ENCODE measurements at regions not wholly inside any gene's neighbourhood (a gene's known extent, or its start where the extent isn't known, plus 50 kb on each side); places are given as distances from the start of the nearest gene placed in this dataset.

DNA sequence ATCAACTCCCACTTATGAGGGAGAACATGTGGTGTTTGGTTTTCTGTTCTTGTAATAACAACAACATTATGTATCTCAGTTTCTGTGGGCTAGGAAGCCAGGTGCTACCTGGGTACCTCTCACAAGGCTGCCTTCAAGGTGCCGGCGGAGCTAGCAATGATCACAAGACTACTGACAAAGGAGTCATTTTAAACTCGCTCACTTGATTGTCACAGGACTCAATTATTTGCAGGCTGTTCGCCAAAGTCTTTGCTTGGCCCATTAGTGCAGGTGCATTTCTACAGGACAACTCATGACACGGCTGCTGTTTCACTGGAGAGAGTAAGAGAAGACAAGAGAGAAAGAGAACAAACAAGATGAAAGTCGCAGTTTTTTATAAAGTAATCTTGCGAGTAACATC lies 1237.4 kb upstream of the TMPRSS15 start:
- no peak for TF ChIP-seq POLR2A (IDR thresholded peaks at IDR 0.05)
- TF ChIP-seq, protein P1, sequence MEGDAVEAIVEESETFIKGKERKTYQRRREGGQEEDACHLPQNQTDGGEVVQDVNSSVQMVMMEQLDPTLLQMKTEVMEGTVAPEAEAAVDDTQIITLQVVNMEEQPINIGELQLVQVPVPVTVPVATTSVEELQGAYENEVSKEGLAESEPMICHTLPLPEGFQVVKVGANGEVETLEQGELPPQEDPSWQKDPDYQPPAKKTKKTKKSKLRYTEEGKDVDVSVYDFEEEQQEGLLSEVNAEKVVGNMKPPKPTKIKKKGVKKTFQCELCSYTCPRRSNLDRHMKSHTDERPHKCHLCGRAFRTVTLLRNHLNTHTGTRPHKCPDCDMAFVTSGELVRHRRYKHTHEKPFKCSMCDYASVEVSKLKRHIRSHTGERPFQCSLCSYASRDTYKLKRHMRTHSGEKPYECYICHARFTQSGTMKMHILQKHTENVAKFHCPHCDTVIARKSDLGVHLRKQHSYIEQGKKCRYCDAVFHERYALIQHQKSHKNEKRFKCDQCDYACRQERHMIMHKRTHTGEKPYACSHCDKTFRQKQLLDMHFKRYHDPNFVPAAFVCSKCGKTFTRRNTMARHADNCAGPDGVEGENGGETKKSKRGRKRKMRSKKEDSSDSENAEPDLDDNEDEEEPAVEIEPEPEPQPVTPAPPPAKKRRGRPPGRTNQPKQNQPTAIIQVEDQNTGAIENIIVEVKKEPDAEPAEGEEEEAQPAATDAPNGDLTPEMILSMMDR (IDR thresholded peaks at IDR 0.05 in 4 of 5, conservative IDR thresholded peaks at IDR 0.05 in 1 of 5), result no peak
- no peaks in the 10 kb centered on the region for H3K9me3 ChIP-seq
- no peak overlapping the region for H3K27ac ChIP-seq
- no peaks in the 10 kb centered on the region for H3K4me1 ChIP-seq
- H3K36me3 ChIP-seq, result no peaks in the 10 kb centered on the region
- no peak for DNase-seq
- H3K4me3 ChIP-seq, result no peak overlapping the region
- in situ Hi-C loops (cut with MboI; ENCODE audit: low sequenced_read_pairs in 4 of 4), result no loop called here
- intact Hi-C loops (cut with DNase I; ENCODE audit: low total_unique reads), result no loop called here
- no peak for ATAC-seq
- H3K27me3 ChIP-seq, result no peaks in the 10 kb centered on the region

DNA sequence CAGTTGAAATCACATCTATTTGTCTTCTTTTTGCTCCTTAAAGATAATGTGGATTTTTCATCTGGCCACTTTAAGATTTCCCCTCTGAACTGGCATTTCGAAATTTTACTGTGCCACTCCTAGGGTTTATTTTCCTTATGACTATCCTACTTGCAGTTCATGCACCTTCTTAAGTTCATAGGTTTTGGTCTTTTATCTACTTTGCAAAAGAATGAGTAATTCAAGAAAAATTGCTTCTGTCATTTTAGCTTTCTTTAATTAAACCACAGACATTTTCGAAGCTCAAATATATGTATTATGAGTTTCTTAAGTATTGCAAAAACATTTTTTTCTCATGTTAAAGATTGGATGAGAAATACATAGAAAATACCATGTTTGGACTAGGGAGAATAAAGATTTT lies 1244.8 kb upstream of the TMPRSS15 start:
- Histone ChIP-seq H3K4me3 (no peak overlapping the region), H3K27me3 (no peaks in the 10 kb centered on the region), H3K27ac (no peak overlapping the region), H3K36me3 (no peaks in the 10 kb centered on the region), H3K4me1 (no peaks in the 10 kb centered on the region), H3K9me3 (no peaks in the 10 kb centered on the region)
- TF ChIP-seq, protein P1 (IDR thresholded peaks at IDR 0.05 in 4 of 5, conservative IDR thresholded peaks at IDR 0.05 in 1 of 5), result no peak
- no peak for TF ChIP-seq POLR2A (IDR thresholded peaks at IDR 0.05)
- ATAC-seq, result no peak
- in situ Hi-C loops (cut with MboI; ENCODE audit: low sequenced_read_pairs in 4 of 4) (no loop called here), intact Hi-C loops (cut with DNase I; ENCODE audit: low total_unique reads) (no loop called here)
- DNase-seq, result no peak

DNA sequence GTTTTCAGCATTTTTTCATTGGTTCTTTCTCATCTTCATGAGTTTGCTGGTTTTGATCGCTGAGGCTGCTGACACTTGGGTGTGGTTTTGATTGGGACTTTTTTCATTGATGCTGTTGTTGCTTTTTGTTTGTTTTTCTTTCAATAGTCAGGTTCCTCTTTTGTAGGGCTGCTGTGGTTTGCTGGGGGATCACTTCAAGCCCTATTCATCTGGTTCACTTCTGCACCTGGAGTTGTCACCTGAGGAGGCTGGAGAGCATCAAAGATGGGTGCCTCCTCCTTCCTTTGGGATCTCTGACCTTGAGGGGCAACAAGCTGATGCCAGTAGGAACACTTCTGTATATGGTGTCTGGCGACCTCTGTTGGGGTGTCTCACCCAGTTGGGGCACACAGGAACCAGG lies 1279.9 kb upstream of the TMPRSS15 start:
- DNase-seq (no peak), ATAC-seq (no peak)
- Histone ChIP-seq H3K27me3 (no peaks in the 10 kb centered on the region), H3K36me3 (no peaks in the 10 kb centered on the region), H3K9me3 (no peaks in the 10 kb centered on the region), H3K4me3 (no peak overlapping the region), H3K27ac (no peak overlapping the region), H3K4me1 (no peaks in the 10 kb centered on the region)
- intact Hi-C loops (cut with DNase I; ENCODE audit: low total_unique reads) (no loop called here), in situ Hi-C loops (cut with MboI; ENCODE audit: low sequenced_read_pairs in 4 of 4) (no loop called here)
- TF ChIP-seq, protein P1 (IDR thresholded peaks at IDR 0.05 in 4 of 5, conservative IDR thresholded peaks at IDR 0.05 in 1 of 5), result no peak
- TF ChIP-seq POLR2A (IDR thresholded peaks at IDR 0.05), result no peak

DNA sequence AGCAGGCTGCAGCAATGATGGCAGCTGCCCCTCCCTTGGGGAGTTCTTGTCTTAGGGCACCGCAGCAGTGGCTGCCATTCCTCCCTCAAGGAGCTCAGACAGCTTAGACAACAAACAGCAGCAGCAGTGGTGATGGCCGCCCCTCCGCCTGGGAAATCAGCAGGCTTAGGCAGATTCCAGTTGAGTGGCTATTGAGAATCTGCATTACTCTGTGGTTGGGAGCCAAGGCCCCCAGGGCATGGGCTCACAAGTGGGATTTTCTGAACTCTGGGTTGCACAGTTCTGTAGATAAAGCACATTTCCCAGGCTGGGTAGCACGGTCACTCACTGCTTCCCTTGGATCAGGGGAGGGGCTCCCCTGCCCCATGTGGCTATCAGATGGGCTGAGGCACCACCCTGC lies 1280.7 kb upstream of the TMPRSS15 start:
- Histone ChIP-seq H3K27ac (no peak overlapping the region), H3K4me1 (no peaks in the 10 kb centered on the region), H3K27me3 (no peaks in the 10 kb centered on the region), H3K9me3 (no peaks in the 10 kb centered on the region), H3K36me3 (no peaks in the 10 kb centered on the region), H3K4me3 (no peak overlapping the region)
- ATAC-seq, result no peak
- TF ChIP-seq, protein P1 (IDR thresholded peaks at IDR 0.05 in 4 of 5, conservative IDR thresholded peaks at IDR 0.05 in 1 of 5), result no peak
- no peak for TF ChIP-seq POLR2A (IDR thresholded peaks at IDR 0.05)
- in situ Hi-C loops (cut with MboI; ENCODE audit: low sequenced_read_pairs in 4 of 4) (no loop called here), intact Hi-C loops (cut with DNase I; ENCODE audit: low total_unique reads) (no loop called here)
- no peak for DNase-seq

DNA sequence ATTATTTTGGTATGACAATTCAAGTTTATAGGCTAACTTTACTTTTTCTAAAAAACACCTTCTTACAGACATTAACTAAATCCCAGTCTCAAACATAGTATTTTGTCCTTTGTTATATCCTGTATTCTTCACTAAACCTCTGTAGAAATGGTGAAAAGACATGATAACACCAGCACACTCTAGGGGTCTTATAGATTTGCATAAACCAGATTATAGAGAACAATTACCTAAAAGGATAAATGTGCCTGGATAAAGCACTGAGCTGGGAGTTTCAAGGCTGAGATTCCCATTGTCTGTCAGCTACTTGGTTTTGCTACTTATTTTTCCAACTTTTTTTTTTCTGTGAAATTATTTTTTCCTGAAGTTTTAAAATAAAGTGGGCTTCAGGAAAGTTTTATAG lies 1288.6 kb upstream of the TMPRSS15 start:
- no peaks in the 10 kb centered on the region for H3K27me3 ChIP-seq
- H3K4me3 ChIP-seq, result no peak overlapping the region
- H3K36me3 ChIP-seq, result no peaks in the 10 kb centered on the region
- DNase-seq, result no peak
- intact Hi-C loops (cut with DNase I; ENCODE audit: low total_unique reads), result no loop called here
- no peaks in the 10 kb centered on the region for H3K4me1 ChIP-seq
- no peaks in the 10 kb centered on the region for H3K9me3 ChIP-seq
- TF ChIP-seq POLR2A (IDR thresholded peaks at IDR 0.05), result no peak
- no peak overlapping the region for H3K27ac ChIP-seq
- no peak for ATAC-seq
- in situ Hi-C loops (cut with MboI; ENCODE audit: low sequenced_read_pairs in 4 of 4), result no loop called here

Data from gastrocnemius medialis (tissue), 4 donors.